ENCODE measurements at regions not wholly inside any gene's neighbourhood (a gene's known extent, or its start where the extent isn't known, plus 50 kb on each side); places are given as distances from the start of the nearest gene placed in this dataset.

GRCh38 chr6:2477666-2478065 is 232.3 kb upstream of the GMDS start:
- H3K27ac ChIP-seq (ENCODE audit: low read depth, low read length): no peak overlapping the region
- H2AFZ ChIP-seq (ENCODE audit: low read depth, low read length, severe bottlenecking): no peak overlapping the region

DNA sequence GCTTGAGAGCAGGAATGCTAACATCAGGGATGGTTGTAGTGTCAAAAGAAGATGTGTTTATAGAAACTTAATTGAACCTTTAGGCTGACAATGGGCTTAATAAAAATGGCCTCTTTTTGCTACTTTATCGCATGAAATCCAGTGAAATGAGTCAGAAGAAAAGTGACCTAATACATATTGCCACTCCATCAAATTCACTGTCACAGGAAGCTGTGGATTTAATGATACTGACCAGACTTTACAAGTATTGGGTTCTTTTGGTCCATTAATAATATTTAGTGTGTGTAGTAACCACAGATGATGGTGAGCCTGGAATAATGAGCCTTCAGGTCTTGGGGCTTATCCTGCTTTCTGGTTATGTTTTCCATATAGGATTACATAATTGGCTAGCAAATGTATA is 231.8 kb upstream of the GMDS start:
- peaks cover 2% of the 10 kb centered on the region; the same call in 1 of the 2 replicates for H3K9me3 ChIP-seq (ENCODE audit: insufficient read depth, low read length)
- H4K20me1 ChIP-seq (ENCODE audit: low read depth, low read length): no peaks in the 10 kb centered on the region
- no peak overlapping the region for H3K4me3 ChIP-seq (ENCODE audit: insufficient read depth, low read length, poor library complexity, severe bottlenecking)
- TF ChIP-seq EZH2phosphoT487 (conservative IDR thresholded peaks at IDR 0.05; ENCODE audit: low read length) (no peak), CTCF (IDR thresholded peaks at IDR 0.05; ENCODE audit: insufficient read depth, low read length, poor library complexity, severe bottlenecking) (no peak)
- no peak overlapping the region for H3K4me2 ChIP-seq (ENCODE audit: low read depth, low read length, poor library complexity, severe bottlenecking)
- no peak overlapping the region for H2AFZ ChIP-seq (ENCODE audit: low read depth, low read length, severe bottlenecking)
- no peaks in the 10 kb centered on the region for H3F3A ChIP-seq (ENCODE audit: insufficient read depth)
- no peaks in the 10 kb centered on the region for H3K36me3 ChIP-seq (ENCODE audit: low read length)
- H3K27me3 ChIP-seq (ENCODE audit: low read length): no peaks in the 10 kb centered on the region
- H3K27ac ChIP-seq (ENCODE audit: low read depth, low read length): no peak overlapping the region
- H3K9me2 ChIP-seq (replicated peaks; ENCODE audit: insufficient read depth, low read length): no peaks in the 10 kb centered on the region
- no peaks in the 10 kb centered on the region for H3K79me2 ChIP-seq (ENCODE audit: insufficient read depth, low read length)
- H3K9ac ChIP-seq (ENCODE audit: low read length): no peak overlapping the region

More at GRCh38 chr6:2477666-2478065, 232.3 kb upstream of the GMDS start:
- Histone ChIP-seq H3K9ac (ENCODE audit: low read length) (no peak overlapping the region), H3K36me3 (ENCODE audit: low read length) (no peaks in the 10 kb centered on the region), H4K20me1 (ENCODE audit: low read depth, low read length) (no peaks in the 10 kb centered on the region), H3K9me2 (replicated peaks; ENCODE audit: insufficient read depth, low read length) (no peaks in the 10 kb centered on the region), H3K4me2 (ENCODE audit: low read depth, low read length, poor library complexity, severe bottlenecking) (no peak overlapping the region), H3K4me3 (ENCODE audit: insufficient read depth, low read length, poor library complexity, severe bottlenecking) (no peak overlapping the region), H3K9me3 (ENCODE audit: insufficient read depth, low read length) (peaks cover 6% of the 10 kb centered on the region; the same call in 1 of the 2 replicates), H3K27me3 (ENCODE audit: low read length) (no peaks in the 10 kb centered on the region), H3K79me2 (ENCODE audit: insufficient read depth, low read length) (no peaks in the 10 kb centered on the region), H3F3A (ENCODE audit: insufficient read depth) (no peaks in the 10 kb centered on the region)
- TF ChIP-seq EZH2phosphoT487 (conservative IDR thresholded peaks at IDR 0.05; ENCODE audit: low read length): no peak
- TF ChIP-seq CTCF (IDR thresholded peaks at IDR 0.05; ENCODE audit: insufficient read depth, low read length, poor library complexity, severe bottlenecking): no peak

- H3K9me2 ChIP-seq (replicated peaks; ENCODE audit: insufficient read depth, low read length): no peaks in the 10 kb centered on the region
- H3K4me3 ChIP-seq (ENCODE audit: insufficient read depth, low read length, poor library complexity, severe bottlenecking): no peak overlapping the region
- H3K79me2 ChIP-seq (ENCODE audit: insufficient read depth, low read length): no peaks in the 10 kb centered on the region
- no peak overlapping the region for H3K4me2 ChIP-seq (ENCODE audit: low read depth, low read length, poor library complexity, severe bottlenecking)
- H2AFZ ChIP-seq (ENCODE audit: low read depth, low read length, severe bottlenecking): no peak overlapping the region
- no peaks in the 10 kb centered on the region for H3K36me3 ChIP-seq (ENCODE audit: low read length)
- H4K20me1 ChIP-seq (ENCODE audit: low read depth, low read length): no peaks in the 10 kb centered on the region
- H3K9me3 ChIP-seq (ENCODE audit: insufficient read depth, low read length): no peaks in the 10 kb centered on the region
- no peak overlapping the region for H3K27ac ChIP-seq (ENCODE audit: low read depth, low read length)
- H3F3A ChIP-seq (ENCODE audit: insufficient read depth): no peaks in the 10 kb centered on the region
- no peak overlapping the region for H3K9ac ChIP-seq (ENCODE audit: low read length)
- no peak for TF ChIP-seq CTCF (IDR thresholded peaks at IDR 0.05; ENCODE audit: insufficient read depth, low read length, poor library complexity, severe bottlenecking)
- TF ChIP-seq EZH2phosphoT487 (conservative IDR thresholded peaks at IDR 0.05; ENCODE audit: low read length): no peak
- H3K27me3 ChIP-seq (ENCODE audit: low read length): no peaks in the 10 kb centered on the region
These were observed 231.0 kb upstream of the GMDS start for GRCh38 chr6:2476376-2476775.

Measured in SU-DHL-6 (cell line).